ENCODE measurements at regions not wholly inside any gene's neighbourhood (a gene's known extent, or its start where the extent isn't known, plus 50 kb on each side); places are given as distances from the start of the nearest gene placed in this dataset.
"Not testable (repeated sequence)": the region's sequence is repeated elsewhere in the genome, so short reads cannot be mapped to it uniquely, and the experiment has no call there.

GRCh38 chr13:71355010-71355409, 512.0 kb downstream of the DACH1 start:
- Histone ChIP-seq H3K4me2 (no peak overlapping the region), H3K79me2 (ENCODE audit: insufficient read depth, low read depth) (no peaks in the 10 kb centered on the region), H2AFZ (ENCODE audit: low read depth) (no peak overlapping the region), H3K4me3 (IDR thresholded peaks at IDR 0.05; ENCODE audit: insufficient read depth, low read depth, low read length) (no peak overlapping the region), H3K27ac (no peak overlapping the region), H3K36me3 (ENCODE audit: insufficient read depth) (no peaks in the 10 kb centered on the region), H3K4me1 (ENCODE audit: low read depth, poor library complexity, severe bottlenecking) (no peaks in the 10 kb centered on the region), H4K20me1 (ENCODE audit: insufficient read depth) (no peaks in the 10 kb centered on the region), H3K9ac (no peak overlapping the region), H3K27me3 (ENCODE audit: insufficient read depth, low read depth) (no peaks in the 10 kb centered on the region)
- TF ChIP-seq CTCF (conservative IDR thresholded peaks at IDR 0.05; ENCODE audit: low read depth, low read length), result no peak

- H3K36me3 ChIP-seq (ENCODE audit: insufficient read depth), result no peaks in the 10 kb centered on the region
- H4K20me1 ChIP-seq (ENCODE audit: insufficient read depth), result no peaks in the 10 kb centered on the region
- no peak overlapping the region for H3K4me2 ChIP-seq
- no peak overlapping the region for H2AFZ ChIP-seq (ENCODE audit: low read depth)
- no peak overlapping the region for H3K27ac ChIP-seq
- H3K4me3 ChIP-seq (IDR thresholded peaks at IDR 0.05; ENCODE audit: insufficient read depth, low read depth, low read length), result no peak overlapping the region
- no peaks in the 10 kb centered on the region for H3K4me1 ChIP-seq (ENCODE audit: low read depth, poor library complexity, severe bottlenecking)
- H3K27me3 ChIP-seq (ENCODE audit: insufficient read depth, low read depth), result no peaks in the 10 kb centered on the region
- H3K79me2 ChIP-seq (ENCODE audit: insufficient read depth, low read depth), result no peaks in the 10 kb centered on the region
- TF ChIP-seq CTCF (conservative IDR thresholded peaks at IDR 0.05; ENCODE audit: low read depth, low read length), result no peak
- H3K9ac ChIP-seq, result no peak overlapping the region
These were observed 516.1 kb downstream of the DACH1 start for GRCh38 chr13:71350886-71351285.

GRCh38 chr13:71345856-71346255, 521.1 kb downstream of the DACH1 start:
- not testable (repeated sequence) for H3K27me3 ChIP-seq (ENCODE audit: insufficient read depth, low read depth); H3K4me2 ChIP-seq

GRCh38 chr13:71339736-71340135, 527.3 kb downstream of the DACH1 start:
- TF ChIP-seq CTCF (conservative IDR thresholded peaks at IDR 0.05; ENCODE audit: low read depth, low read length), result no peak
- no peak overlapping the region for H2AFZ ChIP-seq (ENCODE audit: low read depth)

More at GRCh38 chr13:71345856-71346255, 521.1 kb downstream of the DACH1 start:
- not testable (repeated sequence) for H3K4me1 ChIP-seq (ENCODE audit: low read depth, poor library complexity, severe bottlenecking); H3K79me2 ChIP-seq (ENCODE audit: insufficient read depth, low read depth); H3K36me3 ChIP-seq (ENCODE audit: insufficient read depth); H2AFZ ChIP-seq (ENCODE audit: low read depth); H4K20me1 ChIP-seq (ENCODE audit: insufficient read depth); H3K27ac ChIP-seq; H3K9ac ChIP-seq; H3K4me3 ChIP-seq (IDR thresholded peaks at IDR 0.05; ENCODE audit: insufficient read depth, low read depth, low read length)

GRCh38 chr13:71339005-71339404, 528.0 kb downstream of the DACH1 start:
- H3K27ac ChIP-seq, result no peak overlapping the region
- no peak overlapping the region for H2AFZ ChIP-seq (ENCODE audit: low read depth)
- no peaks in the 10 kb centered on the region for H3K79me2 ChIP-seq (ENCODE audit: insufficient read depth, low read depth)
- H3K27me3 ChIP-seq (ENCODE audit: insufficient read depth, low read depth), result no peaks in the 10 kb centered on the region
- no peak for TF ChIP-seq CTCF (conservative IDR thresholded peaks at IDR 0.05; ENCODE audit: low read depth, low read length)
- H3K36me3 ChIP-seq (ENCODE audit: insufficient read depth), result no peaks in the 10 kb centered on the region
- no peaks in the 10 kb centered on the region for H3K4me1 ChIP-seq (ENCODE audit: low read depth, poor library complexity, severe bottlenecking)
- no peak overlapping the region for H3K9ac ChIP-seq
- H3K4me3 ChIP-seq (IDR thresholded peaks at IDR 0.05; ENCODE audit: insufficient read depth, low read depth, low read length), result no peak overlapping the region
- H3K4me2 ChIP-seq, result no peak overlapping the region
- no peaks in the 10 kb centered on the region for H4K20me1 ChIP-seq (ENCODE audit: insufficient read depth)

More at GRCh38 chr13:71339736-71340135, 527.3 kb downstream of the DACH1 start:
- Histone ChIP-seq H3K9ac (no peak overlapping the region), H4K20me1 (ENCODE audit: insufficient read depth) (no peaks in the 10 kb centered on the region), H3K4me1 (ENCODE audit: low read depth, poor library complexity, severe bottlenecking) (no peaks in the 10 kb centered on the region), H3K27me3 (ENCODE audit: insufficient read depth, low read depth) (no peaks in the 10 kb centered on the region), H3K36me3 (ENCODE audit: insufficient read depth) (no peaks in the 10 kb centered on the region), H3K27ac (no peak overlapping the region), H3K79me2 (ENCODE audit: insufficient read depth, low read depth) (no peaks in the 10 kb centered on the region), H3K4me3 (IDR thresholded peaks at IDR 0.05; ENCODE audit: insufficient read depth, low read depth, low read length) (no peak overlapping the region), H3K4me2 (no peak overlapping the region)
